IMR-90 (cell line): ENCODE measurements at regions not wholly inside any gene's neighbourhood (a gene's known extent, or its start where the extent isn't known, plus 50 kb on each side); places are given as distances from the start of the nearest gene placed in this dataset.

ENCODE experiments used
- CEBPB ChIP-seq: IDR thresholded peaks from 2 replicates; pipeline ENCODE4 v1.6.1; 2012; ENCODE audit warnings: low read depth, low read length, improper control_type of control experiment
- CHD1 ChIP-seq: IDR thresholded peaks from 2 replicates; pipeline ENCODE4 v1.6.1; 2012; ENCODE audit warnings: low read depth, low read length, improper control_type of control experiment
- CTCF ChIP-seq: conservative IDR thresholded peaks from 2 replicates; pipeline ENCODE4 v1.5.1; 2012; ENCODE audit warnings: mild to moderate bottlenecking, low read depth, low read length, improper control_type of control experiment
- ELK1 ChIP-seq: fragments of 150-350 bp; IDR thresholded peaks from 2 replicates; pipeline ENCODE4 v1.6.1; 2016; ENCODE audit warnings: low read depth, mild to moderate bottlenecking, low read length, moderate library complexity, borderline replicate concordance
- FOS ChIP-seq: fragments of 150-350 bp; IDR thresholded peaks from 2 replicates; pipeline ENCODE4 v1.6.1; 2016; ENCODE audit warnings: low read depth, low read length
- MAZ ChIP-seq: IDR thresholded peaks from 2 replicates; pipeline ENCODE4 v1.6.1; 2012; ENCODE audit warnings: low read depth, mild to moderate bottlenecking, low read length, improper control_type of control experiment, moderate library complexity, borderline replicate concordance
- POLR2A ChIP-seq: IDR thresholded peaks from 2 replicates; pipeline ENCODE4 v1.6.1; 2012; ENCODE audit warnings: mild to moderate bottlenecking, low read depth, low read length
- RAD21 ChIP-seq: IDR thresholded peaks from 2 replicates; pipeline ENCODE4 v1.6.1; 2012; ENCODE audit warnings: low read length, improper control_type of control experiment

DNA sequence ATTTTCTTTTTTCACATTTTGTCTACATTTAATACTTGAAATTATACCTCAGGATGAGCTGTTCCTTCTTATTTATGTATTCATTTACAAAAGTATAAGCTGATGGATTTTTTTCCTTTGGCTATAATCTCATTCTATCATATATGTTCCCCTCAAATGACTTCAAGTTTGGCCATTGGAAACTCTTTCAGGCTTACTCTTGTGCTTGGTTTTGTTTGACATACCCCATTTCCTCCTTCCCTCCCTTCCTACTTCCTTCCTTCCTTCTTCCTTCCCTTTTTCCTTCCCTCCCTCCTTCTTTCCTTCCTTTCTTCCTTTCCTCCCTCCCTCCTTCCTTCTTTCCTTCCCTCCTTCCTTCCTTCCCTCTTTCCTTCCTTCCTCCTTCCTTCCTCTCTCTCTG, 697.1 kb upstream of the ARPP21 start:
- TF ChIP-seq CTCF: no peak
- TF ChIP-seq ELK1: no peak
- no peak for TF ChIP-seq POLR2A
- no peak for TF ChIP-seq FOS
- TF ChIP-seq RAD21: no peak
- TF ChIP-seq CEBPB: no peak
- no peak for TF ChIP-seq MAZ
- TF ChIP-seq CHD1: no peak
